GM23338 (cell line): ENCODE measurements at regions not wholly inside any gene's neighbourhood (a gene's known extent, or its start where the extent isn't known, plus 50 kb on each side); places are given as distances from the start of the nearest gene placed in this dataset.
A peak's percentile ranks its signal among the peaks of the same experiment; 100 is the strongest.

ENCODE experiments used
- ATAC-seq: fragments of 200-7000 bp; cut with Tn5 transposase; 3 replicates; pipeline ENCODE4 v1.9.1; 2020
- DNase-seq: peaks from one replicate; pipeline ENCODE4 v3.0.0-alpha.2; 2015; ENCODE audit warnings: low spot score
- H2AFZ ChIP-seq: fragments of 200-600 bp; sonication (generic); 2 replicates; pipeline ENCODE4 v1.8.0; 2016; ENCODE audit warnings: antibody characterized with exemption, mild to moderate bottlenecking, moderate library complexity
- H3F3A ChIP-seq: fragments of 200-600 bp; sonication (generic); replicated peaks from 2 replicates; pipeline ENCODE4 v1.8.0; 2017; ENCODE audit warnings: antibody characterized with exemption, mixed run types, low read depth
- H3K27ac ChIP-seq: fragments of 200-600 bp; sonication (generic); 2 replicates; pipeline ENCODE4 v1.6.1; 2016; ENCODE audit warnings: low read depth
- H3K27me3 ChIP-seq: fragments of 200-600 bp; sonication (generic); 2 replicates; pipeline ENCODE4 v1.8.0; 2016; ENCODE audit warnings: mild to moderate bottlenecking, mixed run types, moderate library complexity; ENCODE audit not compliant: insufficient read depth
- H3K36me3 ChIP-seq: fragments of 200-600 bp; sonication (generic); 2 replicates; pipeline ENCODE4 v1.8.0; 2016; ENCODE audit warnings: mild to moderate bottlenecking; ENCODE audit not compliant: insufficient read depth
- H3K4me1 ChIP-seq: fragments of 200-600 bp; sonication (generic); 2 replicates; pipeline ENCODE4 v1.8.0; 2016; ENCODE audit warnings: mild to moderate bottlenecking, moderate library complexity; ENCODE audit not compliant: insufficient read depth
- H3K4me2 ChIP-seq: fragments of 200-600 bp; sonication (generic); 2 replicates; pipeline ENCODE4 v1.7.1; 2017; ENCODE audit warnings: mixed run types
- H3K4me3 ChIP-seq: fragments of 200-600 bp; sonication (generic); 2 replicates; pipeline ENCODE4 v1.6.1; 2016; ENCODE audit warnings: mixed run types
- H3K79me2 ChIP-seq: fragments of 200-600 bp; sonication (generic); replicated peaks from 2 replicates; pipeline ENCODE4 v1.8.0; 2017; ENCODE audit warnings: mild to moderate bottlenecking; ENCODE audit not compliant: insufficient read depth
- H3K9me2 ChIP-seq: fragments of 200-600 bp; sonication (generic); 2 replicates; pipeline ENCODE4 v1.8.0; 2017; ENCODE audit not compliant: insufficient read depth
- H4K20me1 ChIP-seq: fragments of 200-600 bp; sonication (generic); replicated peaks from 2 replicates; pipeline ENCODE4 v1.8.0; 2017; ENCODE audit warnings: mild to moderate bottlenecking; ENCODE audit not compliant: insufficient read depth
- H3K27ac Mint-ChIP-seq: 2 replicates; pipeline ENCODE4 v1.8.0; 2020; ENCODE audit warnings: inconsistent platforms, mild to moderate bottlenecking, moderate library complexity, mixed read lengths
- H3K27me3 Mint-ChIP-seq: 3 replicates; pipeline ENCODE4 v1.8.0; 2022; ENCODE audit warnings: low read depth, mild to moderate bottlenecking, moderate library complexity, mixed read lengths, inconsistent platforms; ENCODE audit not compliant: insufficient read depth, poor library complexity
- H3K36me3 Mint-ChIP-seq: 3 replicates; pipeline ENCODE4 v1.8.0; 2021; ENCODE audit warnings: low read depth, mild to moderate bottlenecking, inconsistent platforms, moderate library complexity, mixed read lengths
- H3K4me1 Mint-ChIP-seq: 3 replicates; pipeline ENCODE4 v1.8.0; 2020; ENCODE audit warnings: mild to moderate bottlenecking, inconsistent platforms, mixed read lengths
- H3K4me3 Mint-ChIP-seq: 3 replicates; pipeline ENCODE4 v1.8.0; 2021; ENCODE audit warnings: moderate library complexity, mild to moderate bottlenecking, inconsistent platforms, mixed read lengths
- H3K9me3 Mint-ChIP-seq: 3 replicates; pipeline ENCODE4 v1.8.0; 2020; ENCODE audit warnings: moderate library complexity, mild to moderate bottlenecking, inconsistent platforms, mixed read lengths
- CREB1 ChIP-seq: fragments of 250-450 bp; sonication (Bioruptor Pico); IDR thresholded peaks from 2 replicates; pipeline ENCODE4 v1.5.0; 2020; ENCODE audit warnings: low read depth, mild to moderate bottlenecking, moderate library complexity
- CTCF ChIP-seq, 2 experiments: fragments of 200-600 bp in 1 of 2; sonication (generic) in 1 of 2; conservative IDR thresholded peaks; 2 replicates each; pipeline versions ENCODE4 v1.5.1 to v1.6.1; 2016 to 2017; ENCODE audit warnings: antibody characterized with exemption in 2 of 2, low read depth in 2 of 2, mild to moderate bottlenecking in 2 of 2, moderate library complexity in 1 of 2
- JUNB ChIP-seq: IDR thresholded peaks from one replicate; pipeline ENCODE4 v1.6.1; 2016; ENCODE audit warnings: antibody characterized with exemption; ENCODE audit not compliant: unreplicated experiment
- NANOG ChIP-seq: IDR thresholded peaks from 2 replicates; pipeline ENCODE4 v1.6.1; 2016; ENCODE audit warnings: antibody characterized with exemption, borderline replicate concordance
- TF ChIP-seq, protein P1 (sequence below): fragments of 250-450 bp; sonication (Bioruptor Pico); IDR thresholded peaks from 2 replicates; pipeline ENCODE4 v1.5.0; 2020; ENCODE audit warnings: mild to moderate bottlenecking, moderate library complexity

DNA sequence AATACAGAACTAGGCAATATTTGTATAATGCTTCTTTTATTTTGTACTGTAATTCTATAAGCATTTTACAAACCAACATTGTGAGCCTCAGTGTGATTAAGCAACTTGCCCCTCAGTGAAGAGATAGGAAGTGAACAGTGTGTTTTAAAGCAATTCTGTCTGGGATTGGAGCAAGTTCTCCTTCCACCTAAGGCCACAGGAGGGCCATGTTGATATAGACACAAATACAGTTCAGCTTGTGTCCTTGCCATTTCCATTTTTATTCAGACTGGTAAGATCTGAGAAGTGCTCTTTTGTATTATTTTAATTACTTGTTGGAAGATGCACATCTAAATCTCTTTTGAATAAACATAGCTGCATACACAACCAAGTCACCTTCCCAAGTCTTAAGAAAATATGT lies 416.3 kb upstream of the COBL start:
- no peak for ATAC-seq
- Histone ChIP-seq H3K4me2 (no peak overlapping the region), H2AFZ (no peak overlapping the region), H3K79me2 (no peaks in the 10 kb centered on the region), H3F3A (no peaks in the 10 kb centered on the region; the same call in 1 of the 2 replicates), H3K27me3 (peaks cover 61% of the 10 kb centered on the region), H3K4me1 (peaks cover 25% of the 10 kb centered on the region), H3K36me3 (peaks cover 5% of the 10 kb centered on the region; the same call in 1 of the 2 replicates), H4K20me1 (no peaks in the 10 kb centered on the region; the same call in 1 of the 2 replicates), H3K9me2 (no peaks in the 10 kb centered on the region), H3K27ac (no peak overlapping the region), H3K4me3 (no peak overlapping the region)
- Mint-ChIP-seq H3K4me3 (no peak overlapping the region), H3K9me3 (peaks cover 29% of the 10 kb centered on the region), H3K4me1 (peaks cover 31% of the 10 kb centered on the region), H3K36me3 (peaks cover 29% of the 10 kb centered on the region), H3K27me3 (peaks cover 38% of the 10 kb centered on the region), H3K27ac (no peak overlapping the region)
- DNase-seq = no peak
- TF ChIP-seq CTCF (conservative IDR thresholded peaks at IDR 0.05; ENCODE audit: low read depth in 2 of 2) = peak in 1 of 2 experiments; percentile 34; a peak in 2 of 4 replicates
- TF ChIP-seq, protein P1, sequence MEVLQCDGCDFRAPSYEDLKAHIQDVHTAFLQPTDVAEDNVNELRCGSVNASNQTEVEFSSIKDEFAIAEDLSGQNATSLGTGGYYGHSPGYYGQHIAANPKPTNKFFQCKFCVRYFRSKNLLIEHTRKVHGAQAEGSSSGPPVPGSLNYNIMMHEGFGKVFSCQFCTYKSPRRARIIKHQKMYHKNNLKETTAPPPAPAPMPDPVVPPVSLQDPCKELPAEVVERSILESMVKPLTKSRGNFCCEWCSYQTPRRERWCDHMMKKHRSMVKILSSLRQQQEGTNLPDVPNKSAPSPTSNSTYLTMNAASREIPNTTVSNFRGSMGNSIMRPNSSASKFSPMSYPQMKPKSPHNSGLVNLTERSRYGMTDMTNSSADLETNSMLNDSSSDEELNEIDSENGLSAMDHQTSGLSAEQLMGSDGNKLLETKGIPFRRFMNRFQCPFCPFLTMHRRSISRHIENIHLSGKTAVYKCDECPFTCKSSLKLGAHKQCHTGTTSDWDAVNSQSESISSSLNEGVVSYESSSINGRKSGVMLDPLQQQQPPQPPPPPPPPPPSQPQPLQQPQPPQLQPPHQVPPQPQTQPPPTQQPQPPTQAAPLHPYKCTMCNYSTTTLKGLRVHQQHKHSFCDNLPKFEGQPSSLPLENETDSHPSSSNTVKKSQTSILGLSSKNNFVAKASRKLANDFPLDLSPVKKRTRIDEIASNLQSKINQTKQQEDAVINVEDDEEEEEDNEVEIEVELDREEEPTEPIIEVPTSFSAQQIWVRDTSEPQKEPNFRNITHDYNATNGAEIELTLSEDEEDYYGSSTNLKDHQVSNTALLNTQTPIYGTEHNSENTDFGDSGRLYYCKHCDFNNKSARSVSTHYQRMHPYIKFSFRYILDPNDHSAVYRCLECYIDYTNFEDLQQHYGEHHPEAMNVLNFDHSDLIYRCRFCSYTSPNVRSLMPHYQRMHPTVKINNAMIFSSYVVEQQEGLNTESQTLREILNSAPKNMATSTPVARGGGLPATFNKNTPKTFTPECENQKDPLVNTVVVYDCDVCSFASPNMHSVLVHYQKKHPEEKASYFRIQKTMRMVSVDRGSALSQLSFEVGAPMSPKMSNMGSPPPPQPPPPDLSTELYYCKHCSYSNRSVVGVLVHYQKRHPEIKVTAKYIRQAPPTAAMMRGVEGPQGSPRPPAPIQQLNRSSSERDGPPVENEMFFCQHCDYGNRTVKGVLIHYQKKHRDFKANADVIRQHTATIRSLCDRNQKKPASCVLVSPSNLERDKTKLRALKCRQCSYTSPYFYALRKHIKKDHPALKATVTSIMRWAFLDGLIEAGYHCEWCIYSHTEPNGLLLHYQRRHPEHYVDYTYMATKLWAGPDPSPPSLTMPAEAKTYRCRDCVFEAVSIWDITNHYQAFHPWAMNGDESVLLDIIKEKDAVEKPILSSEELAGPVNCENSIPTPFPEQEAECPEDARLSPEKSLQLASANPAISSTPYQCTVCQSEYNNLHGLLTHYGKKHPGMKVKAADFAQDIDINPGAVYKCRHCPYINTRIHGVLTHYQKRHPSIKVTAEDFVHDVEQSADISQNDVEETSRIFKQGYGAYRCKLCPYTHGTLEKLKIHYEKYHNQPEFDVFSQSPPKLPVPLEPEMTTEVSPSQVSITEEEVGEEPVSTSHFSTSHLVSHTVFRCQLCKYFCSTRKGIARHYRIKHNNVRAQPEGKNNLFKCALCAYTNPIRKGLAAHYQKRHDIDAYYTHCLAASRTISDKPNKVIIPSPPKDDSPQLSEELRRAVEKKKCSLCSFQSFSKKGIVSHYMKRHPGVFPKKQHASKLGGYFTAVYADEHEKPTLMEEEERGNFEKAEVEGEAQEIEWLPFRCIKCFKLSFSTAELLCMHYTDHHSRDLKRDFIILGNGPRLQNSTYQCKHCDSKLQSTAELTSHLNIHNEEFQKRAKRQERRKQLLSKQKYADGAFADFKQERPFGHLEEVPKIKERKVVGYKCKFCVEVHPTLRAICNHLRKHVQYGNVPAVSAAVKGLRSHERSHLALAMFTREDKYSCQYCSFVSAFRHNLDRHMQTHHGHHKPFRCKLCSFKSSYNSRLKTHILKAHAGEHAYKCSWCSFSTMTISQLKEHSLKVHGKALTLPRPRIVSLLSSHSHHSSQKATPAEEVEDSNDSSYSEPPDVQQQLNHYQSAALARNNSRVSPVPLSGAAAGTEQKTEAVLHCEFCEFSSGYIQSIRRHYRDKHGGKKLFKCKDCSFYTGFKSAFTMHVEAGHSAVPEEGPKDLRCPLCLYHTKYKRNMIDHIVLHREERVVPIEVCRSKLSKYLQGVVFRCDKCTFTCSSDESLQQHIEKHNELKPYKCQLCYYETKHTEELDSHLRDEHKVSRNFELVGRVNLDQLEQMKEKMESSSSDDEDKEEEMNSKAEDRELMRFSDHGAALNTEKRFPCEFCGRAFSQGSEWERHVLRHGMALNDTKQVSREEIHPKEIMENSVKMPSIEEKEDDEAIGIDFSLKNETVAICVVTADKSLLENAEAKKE (CRISPR knock-in tag) = no peak

GRCh38 chr7:51732116-51732515 lies 415.5 kb upstream of the COBL start:
- Mint-ChIP-seq H3K36me3 (peaks cover 29% of the 10 kb centered on the region), H3K27ac (no peak overlapping the region), H3K4me3 (no peak overlapping the region), H3K27me3 (peaks cover 38% of the 10 kb centered on the region), H3K4me1 (peaks cover 31% of the 10 kb centered on the region), H3K9me3 (peaks cover 29% of the 10 kb centered on the region)
- H3F3A ChIP-seq = no peaks in the 10 kb centered on the region; the same call in 1 of the 2 replicates
- TF ChIP-seq CREB1 (CRISPR knock-in tag) (no peak), CTCF (conservative IDR thresholded peaks at IDR 0.05; ENCODE audit: low read depth in 2 of 2) (no peak), JUNB (no peak), NANOG (no peak)
- peaks cover 62% of the 10 kb centered on the region for H3K27me3 ChIP-seq
- H3K4me3 ChIP-seq = no peak overlapping the region
- no peaks in the 10 kb centered on the region for H3K79me2 ChIP-seq
- no peaks in the 10 kb centered on the region; the same call in 1 of the 2 replicates for H4K20me1 ChIP-seq
- peaks cover 5% of the 10 kb centered on the region; the same call in 1 of the 2 replicates for H3K36me3 ChIP-seq
- 0 out of 2 replicates have a peak overlapping the region, but pooled peaks have one; percentile 27 for H3K4me2 ChIP-seq
- DNase-seq (no peak), ATAC-seq (peak; percentile 50)
- no peak overlapping the region for H2AFZ ChIP-seq
- no peaks in the 10 kb centered on the region for H3K9me2 ChIP-seq
- no peak overlapping the region for H3K27ac ChIP-seq
- H3K4me1 ChIP-seq = peaks cover 25% of the 10 kb centered on the region
